HG02642 (cell line): ENCODE measurements at regions not wholly inside any gene's neighbourhood (a gene's known extent, or its start where the extent isn't known, plus 50 kb on each side); places are given as distances from the start of the nearest gene placed in this dataset.
"Not testable (repeated sequence)": the region's sequence is repeated elsewhere in the genome, so short reads cannot be mapped to it uniquely, and the experiment has no call there.

Source experiments
- ATAC-seq: cut with Tn5 transposase; IDR thresholded peaks from one replicate; pipeline ENCODE4 v1.9.1; 2021; ENCODE audit warnings: mild to moderate bottlenecking; ENCODE audit not compliant: unreplicated experiment, poor library complexity

- no peak for ATAC-seq
Measured at GRCh38 chr3:72661115-72661457, 187.2 kb downstream of the SHQ1 start.

- no peak for ATAC-seq
Measured at GRCh38 chr3:72660270-72661114, 187.8 kb downstream of the SHQ1 start.

GRCh38 chr3:72659596-72659995 lies 188.6 kb downstream of the SHQ1 start:
- ATAC-seq: no peak

GRCh38 chr3:72659188-72659587 lies 189.1 kb downstream of the SHQ1 start:
- no peak for ATAC-seq

- no peak for ATAC-seq
Measured at GRCh38 chr3:72658466-72659100, 189.7 kb downstream of the SHQ1 start.

GRCh38 chr3:72657666-72658065 lies 190.6 kb downstream of the SHQ1 start:
- no peak for ATAC-seq

- no peak for ATAC-seq
Measured at GRCh38 chr3:72655723-72656122, 192.5 kb downstream of the SHQ1 start.

GRCh38 chr3:72655131-72655551 lies 193.1 kb downstream of the SHQ1 start:
- ATAC-seq: no peak

GRCh38 chr3:72652395-72652794 lies 195.8 kb downstream of the SHQ1 start:
- no peak for ATAC-seq

GRCh38 chr3:72651498-72651897 lies 196.7 kb downstream of the SHQ1 start:
- no peak for ATAC-seq

GRCh38 chr3:72646263-72646662 lies 202.0 kb downstream of the SHQ1 start:
- no peak for ATAC-seq

- not testable (repeated sequence) for ATAC-seq
Measured at GRCh38 chr3:72643635-72644034, 204.6 kb downstream of the SHQ1 start.

- no peak for ATAC-seq
Measured at GRCh38 chr3:72641684-72642083, 206.6 kb downstream of the SHQ1 start.

- ATAC-seq: no peak
Measured at GRCh38 chr3:72641072-72641471, 207.2 kb downstream of the SHQ1 start.

- no peak for ATAC-seq
Measured at GRCh38 chr3:72636969-72637597, 211.2 kb downstream of the SHQ1 start.

GRCh38 chr3:72635551-72635950 lies 212.7 kb downstream of the SHQ1 start:
- ATAC-seq: no peak

- peak; percentile 51 for ATAC-seq
Measured at GRCh38 chr3:72634128-72634527, 214.1 kb downstream of the SHQ1 start.

GRCh38 chr3:72633534-72633933 lies 214.7 kb downstream of the SHQ1 start:
- ATAC-seq: no peak

GRCh38 chr3:72633121-72633520 lies 215.1 kb downstream of the SHQ1 start:
- no peak for ATAC-seq

- no peak for ATAC-seq
Measured at GRCh38 chr3:72632129-72632528, 216.1 kb downstream of the SHQ1 start.

GRCh38 chr3:72630969-72631344 lies 217.3 kb downstream of the SHQ1 start:
- no peak for ATAC-seq
